Bronchial epithelial cell (primary cell): ENCODE measurements at regions not wholly inside any gene's neighbourhood (a gene's known extent, or its start where the extent isn't known, plus 50 kb on each side); places are given as distances from the start of the nearest gene placed in this dataset.
A peak's percentile ranks its signal among the peaks of the same experiment; 100 is the strongest.

Source experiments
- DNase-seq: peaks from one replicate; pipeline ENCODE4 v3.0.0-alpha.2; 2010; ENCODE audit warnings: low read depth
- FAIRE-seq: peaks from 2 replicates; lab custom pipeline; 2011; peaks lifted over from hg19 to GRCh38; lab: Jason Lieb, UNC
- H3K27me3 ChIP-seq: 2 replicates; pipeline ENCODE4 v1.5.1; 2011; ENCODE audit warnings: low read length; ENCODE audit not compliant: control insufficient read depth, insufficient read depth
- H3K36me3 ChIP-seq: 2 replicates; pipeline ENCODE4 v1.5.1; 2011; ENCODE audit warnings: low read length; ENCODE audit not compliant: control insufficient read depth, insufficient read depth
- H3K4me3 ChIP-seq: 2 replicates; pipeline ENCODE4 v1.5.1; 2011; ENCODE audit warnings: mild to moderate bottlenecking, low read depth, low read length, control low read depth
- TF ChIP-seq, protein P1 (sequence below): IDR thresholded peaks from 2 replicates; pipeline ENCODE4 v1.5.1; 2011; ENCODE audit warnings: mild to moderate bottlenecking, moderate library complexity, low read length, control low read depth, inconsistent platforms; ENCODE audit not compliant: insufficient read depth, severe bottlenecking

DNA sequence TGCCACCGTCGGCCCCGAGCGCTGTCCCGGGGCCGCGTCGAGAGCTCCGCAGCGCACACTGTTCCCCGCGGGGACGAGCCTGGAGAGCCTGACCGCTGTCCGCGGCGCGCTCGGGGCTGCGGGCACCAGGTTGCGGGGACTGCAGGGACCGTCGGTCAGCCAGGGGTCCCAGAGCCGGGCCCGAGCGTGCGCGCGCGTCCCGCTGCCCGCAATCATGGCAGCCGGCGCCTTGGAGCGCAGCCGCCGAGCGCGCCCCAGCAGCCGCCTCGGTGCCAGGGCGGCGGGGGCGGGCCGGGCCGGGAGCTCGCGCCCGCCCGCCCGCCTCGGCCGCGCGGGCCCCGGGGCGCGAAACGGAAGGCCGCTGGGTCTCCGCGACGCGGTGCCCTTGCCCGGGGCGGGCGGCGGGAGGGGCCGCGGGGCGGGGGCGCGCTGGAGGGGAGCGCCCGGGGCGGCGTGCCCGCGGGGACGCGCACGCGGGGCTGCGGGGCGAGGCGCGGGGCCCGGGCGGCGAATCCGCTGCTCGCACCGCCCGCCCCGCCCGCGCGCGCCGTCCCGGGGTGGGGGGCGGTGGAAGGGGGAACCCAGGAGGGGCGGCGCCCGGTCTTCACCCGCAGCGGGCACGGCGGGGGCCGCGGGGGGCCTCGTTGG lies 79.4 kb upstream of the PPARA start:
- TF ChIP-seq, protein P1, sequence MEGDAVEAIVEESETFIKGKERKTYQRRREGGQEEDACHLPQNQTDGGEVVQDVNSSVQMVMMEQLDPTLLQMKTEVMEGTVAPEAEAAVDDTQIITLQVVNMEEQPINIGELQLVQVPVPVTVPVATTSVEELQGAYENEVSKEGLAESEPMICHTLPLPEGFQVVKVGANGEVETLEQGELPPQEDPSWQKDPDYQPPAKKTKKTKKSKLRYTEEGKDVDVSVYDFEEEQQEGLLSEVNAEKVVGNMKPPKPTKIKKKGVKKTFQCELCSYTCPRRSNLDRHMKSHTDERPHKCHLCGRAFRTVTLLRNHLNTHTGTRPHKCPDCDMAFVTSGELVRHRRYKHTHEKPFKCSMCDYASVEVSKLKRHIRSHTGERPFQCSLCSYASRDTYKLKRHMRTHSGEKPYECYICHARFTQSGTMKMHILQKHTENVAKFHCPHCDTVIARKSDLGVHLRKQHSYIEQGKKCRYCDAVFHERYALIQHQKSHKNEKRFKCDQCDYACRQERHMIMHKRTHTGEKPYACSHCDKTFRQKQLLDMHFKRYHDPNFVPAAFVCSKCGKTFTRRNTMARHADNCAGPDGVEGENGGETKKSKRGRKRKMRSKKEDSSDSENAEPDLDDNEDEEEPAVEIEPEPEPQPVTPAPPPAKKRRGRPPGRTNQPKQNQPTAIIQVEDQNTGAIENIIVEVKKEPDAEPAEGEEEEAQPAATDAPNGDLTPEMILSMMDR = no peak
- no peak for FAIRE-seq
- Histone ChIP-seq H3K27me3 (no peaks in the 10 kb centered on the region), H3K36me3 (peaks cover 11% of the 10 kb centered on the region), H3K4me3 (peak overlapping the region; percentile 92)
- DNase-seq = no peak

DNA sequence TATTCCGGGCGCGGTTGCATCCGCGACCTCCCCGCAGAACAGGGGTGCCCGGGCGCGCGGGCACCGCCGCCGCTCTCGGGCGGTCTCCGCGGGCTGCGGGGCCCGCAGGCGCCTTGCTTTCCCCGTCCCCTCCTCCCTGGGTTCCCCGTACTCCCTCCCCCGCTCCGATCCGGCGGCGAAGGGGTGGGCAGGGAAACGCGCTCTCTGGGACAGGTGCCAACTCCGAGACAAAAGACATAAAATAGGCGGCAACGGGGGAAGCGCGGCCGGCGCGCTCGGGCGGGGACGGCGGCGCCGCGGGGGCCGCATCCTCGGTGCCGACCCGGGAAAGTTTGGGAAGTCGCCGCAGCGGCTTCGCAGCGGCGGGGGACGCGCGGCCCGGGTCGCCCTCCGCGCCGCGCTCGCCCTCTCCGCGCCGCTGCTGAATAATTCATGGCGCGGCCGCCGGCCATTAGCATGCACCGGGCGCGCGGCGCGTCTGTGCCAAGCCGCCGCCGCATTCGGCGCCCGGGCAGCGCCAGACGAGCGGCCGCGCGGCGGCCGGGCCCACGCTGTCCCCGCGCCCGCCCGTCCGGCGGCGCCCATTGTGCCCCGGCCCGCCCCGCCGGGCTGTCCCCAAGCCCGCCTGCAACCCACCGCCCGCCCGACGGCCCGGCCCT lies 78.7 kb upstream of the PPARA start:
- DNase-seq (peak; percentile 77), FAIRE-seq (no peak)
- TF ChIP-seq, protein P1 = no peak

DNA sequence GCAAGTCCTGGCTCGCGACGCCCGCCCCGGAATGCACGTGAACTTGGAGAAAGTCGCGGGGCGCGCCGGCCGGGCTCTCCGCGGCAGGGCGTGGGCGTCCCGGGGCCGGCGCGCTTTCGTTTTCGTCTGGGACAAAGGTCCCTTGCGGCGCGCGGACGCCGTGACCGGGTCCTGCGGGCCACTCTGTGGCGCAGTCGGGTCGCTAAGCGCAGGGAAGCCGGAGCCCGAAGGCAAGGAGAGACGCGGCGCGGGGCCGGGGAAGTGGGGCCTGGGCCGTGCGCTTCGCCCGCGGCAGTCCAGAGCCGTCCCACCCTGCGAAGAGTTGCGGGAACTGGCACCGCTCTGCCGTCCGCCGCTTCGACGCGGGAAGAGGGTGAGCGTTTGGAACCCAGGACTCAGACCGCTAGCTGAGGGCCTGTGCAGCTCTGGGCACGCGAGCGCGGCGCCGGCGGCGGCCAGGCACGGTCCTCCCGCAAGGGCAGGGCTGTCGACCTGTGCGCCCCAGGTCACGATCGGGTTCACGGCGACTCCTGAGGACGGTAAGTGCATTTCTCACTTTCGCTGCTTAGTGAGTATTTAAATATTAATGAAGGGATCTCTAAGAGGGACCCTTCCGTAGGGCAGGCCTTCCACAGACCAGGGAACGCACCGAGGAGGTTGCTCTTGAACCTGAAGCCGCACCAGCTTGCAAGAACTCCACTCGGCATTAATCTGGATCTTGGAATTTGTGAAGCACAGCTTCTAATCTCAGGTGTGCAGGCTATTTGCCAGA lies 78.0 kb upstream of the PPARA start:
- FAIRE-seq = no peak
- H3K36me3 ChIP-seq = peaks cover 11% of the 10 kb centered on the region
- TF ChIP-seq, protein P1 = no peak
- DNase-seq = peak; percentile 18
- H3K4me3 ChIP-seq = peak overlapping the region; percentile 92
- H3K27me3 ChIP-seq = no peaks in the 10 kb centered on the region

More for the DNA sequence above, 78.7 kb upstream of the PPARA start:
- H3K36me3 ChIP-seq = peaks cover 11% of the 10 kb centered on the region
- no peaks in the 10 kb centered on the region for H3K27me3 ChIP-seq
- H3K4me3 ChIP-seq = peak overlapping the region; percentile 92

- peaks cover 12% of the 10 kb centered on the region for H3K36me3 ChIP-seq
- FAIRE-seq = peak; percentile 23
These were observed 77.2 kb upstream of the PPARA start for GRCh38 chr22:46072981-46073682.

More at GRCh38 chr22:46072981-46073682, 77.2 kb upstream of the PPARA start:
- DNase-seq = no peak
- TF ChIP-seq, protein P1 = no peak
- Histone ChIP-seq H3K4me3 (peak overlapping the region; percentile 92), H3K27me3 (no peaks in the 10 kb centered on the region)
